ENCODE measurements at regions not wholly inside any gene's neighbourhood (a gene's known extent, or its start where the extent isn't known, plus 50 kb on each side); places are given as distances from the start of the nearest gene placed in this dataset.

DNA sequence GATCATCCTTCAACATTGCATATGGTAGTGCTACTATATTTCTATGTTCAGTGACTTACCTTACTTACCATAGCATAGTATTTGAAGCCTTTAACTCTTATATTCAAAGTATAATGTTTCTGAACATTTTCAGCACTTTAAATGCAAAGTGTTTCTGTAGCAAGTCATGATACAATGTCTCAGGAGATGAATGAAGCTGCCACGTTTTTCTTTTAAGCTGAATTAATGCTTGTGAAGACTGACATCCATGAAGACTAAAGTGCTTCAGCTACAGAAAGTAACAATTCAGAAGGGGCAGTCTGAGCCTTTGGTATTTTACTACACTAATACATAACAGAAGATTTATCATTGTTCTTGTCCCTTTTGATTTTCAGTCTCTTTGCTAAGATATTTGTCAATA is 709.1 kb upstream of the ARRDC3 start:
- no peak for DNase-seq
- ChIA-PET POLR2A (no interaction called here), CTCF (no interaction called here)
- no peak for ATAC-seq
- no peak overlapping the region for H3K27ac Mint-ChIP-seq
- H3K4me1 Mint-ChIP-seq (ENCODE audit: low read depth), result no peaks in the 10 kb centered on the region
- no peaks in the 10 kb centered on the region for H3K36me3 Mint-ChIP-seq (ENCODE audit: low read depth)
- peaks cover 1% of the 10 kb centered on the region for H3K9me3 Mint-ChIP-seq
- TF ChIP-seq, protein P1, sequence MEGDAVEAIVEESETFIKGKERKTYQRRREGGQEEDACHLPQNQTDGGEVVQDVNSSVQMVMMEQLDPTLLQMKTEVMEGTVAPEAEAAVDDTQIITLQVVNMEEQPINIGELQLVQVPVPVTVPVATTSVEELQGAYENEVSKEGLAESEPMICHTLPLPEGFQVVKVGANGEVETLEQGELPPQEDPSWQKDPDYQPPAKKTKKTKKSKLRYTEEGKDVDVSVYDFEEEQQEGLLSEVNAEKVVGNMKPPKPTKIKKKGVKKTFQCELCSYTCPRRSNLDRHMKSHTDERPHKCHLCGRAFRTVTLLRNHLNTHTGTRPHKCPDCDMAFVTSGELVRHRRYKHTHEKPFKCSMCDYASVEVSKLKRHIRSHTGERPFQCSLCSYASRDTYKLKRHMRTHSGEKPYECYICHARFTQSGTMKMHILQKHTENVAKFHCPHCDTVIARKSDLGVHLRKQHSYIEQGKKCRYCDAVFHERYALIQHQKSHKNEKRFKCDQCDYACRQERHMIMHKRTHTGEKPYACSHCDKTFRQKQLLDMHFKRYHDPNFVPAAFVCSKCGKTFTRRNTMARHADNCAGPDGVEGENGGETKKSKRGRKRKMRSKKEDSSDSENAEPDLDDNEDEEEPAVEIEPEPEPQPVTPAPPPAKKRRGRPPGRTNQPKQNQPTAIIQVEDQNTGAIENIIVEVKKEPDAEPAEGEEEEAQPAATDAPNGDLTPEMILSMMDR (IDR thresholded peaks at IDR 0.05), result no peak
- H3K4me3 Mint-ChIP-seq, result no peak overlapping the region
- intact Hi-C loops (cut with micrococcal nuclease), result no loop called here
- no peaks in the 10 kb centered on the region for H3K27me3 Mint-ChIP-seq

DNA sequence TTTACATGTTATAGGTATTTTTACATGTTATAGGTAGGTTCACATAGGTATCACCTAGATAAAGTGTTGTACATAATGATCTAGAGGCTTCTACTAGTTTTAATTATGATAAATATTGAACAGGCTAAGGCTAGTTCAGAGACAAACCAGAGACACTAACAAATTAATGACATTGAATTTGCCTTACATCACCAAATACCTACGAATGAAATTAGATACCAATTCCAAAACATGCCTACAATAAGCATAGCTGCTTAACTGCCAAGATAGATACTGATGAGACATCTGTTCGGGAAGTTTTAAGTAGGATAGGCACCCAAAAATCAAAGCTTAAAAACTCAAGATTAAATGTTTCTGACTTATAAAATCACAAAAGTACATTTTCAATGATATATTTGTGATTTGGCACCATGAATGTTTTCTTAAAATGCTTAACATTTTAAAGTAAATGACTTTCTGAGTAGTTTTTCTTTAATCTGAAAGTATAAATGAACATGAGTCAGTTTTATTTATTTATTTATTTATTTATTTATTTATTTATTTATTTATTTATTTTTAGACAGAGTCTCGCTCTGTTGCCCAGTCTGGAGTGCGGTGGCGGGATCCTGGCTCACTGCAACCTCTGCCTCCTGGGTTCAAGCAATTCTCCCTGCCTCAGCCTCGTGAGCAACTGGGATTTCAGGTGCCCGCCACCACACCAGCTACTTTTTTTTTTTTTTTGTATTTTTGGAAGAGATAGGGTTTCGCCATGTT is 703.1 kb upstream of the ARRDC3 start:
- DNase-seq (no peak), ATAC-seq (no peak)
- Mint-ChIP-seq H3K27ac (no peak overlapping the region), H3K36me3 (ENCODE audit: low read depth) (no peaks in the 10 kb centered on the region), H3K27me3 (no peaks in the 10 kb centered on the region), H3K4me1 (ENCODE audit: low read depth) (no peaks in the 10 kb centered on the region), H3K9me3 (no peaks in the 10 kb centered on the region), H3K4me3 (no peak overlapping the region)
- TF ChIP-seq, protein P1 (IDR thresholded peaks at IDR 0.05), result no peak
- ChIA-PET POLR2A (no interaction called here), CTCF (no interaction called here)
- intact Hi-C loops (cut with micrococcal nuclease), result no loop called here

DNA sequence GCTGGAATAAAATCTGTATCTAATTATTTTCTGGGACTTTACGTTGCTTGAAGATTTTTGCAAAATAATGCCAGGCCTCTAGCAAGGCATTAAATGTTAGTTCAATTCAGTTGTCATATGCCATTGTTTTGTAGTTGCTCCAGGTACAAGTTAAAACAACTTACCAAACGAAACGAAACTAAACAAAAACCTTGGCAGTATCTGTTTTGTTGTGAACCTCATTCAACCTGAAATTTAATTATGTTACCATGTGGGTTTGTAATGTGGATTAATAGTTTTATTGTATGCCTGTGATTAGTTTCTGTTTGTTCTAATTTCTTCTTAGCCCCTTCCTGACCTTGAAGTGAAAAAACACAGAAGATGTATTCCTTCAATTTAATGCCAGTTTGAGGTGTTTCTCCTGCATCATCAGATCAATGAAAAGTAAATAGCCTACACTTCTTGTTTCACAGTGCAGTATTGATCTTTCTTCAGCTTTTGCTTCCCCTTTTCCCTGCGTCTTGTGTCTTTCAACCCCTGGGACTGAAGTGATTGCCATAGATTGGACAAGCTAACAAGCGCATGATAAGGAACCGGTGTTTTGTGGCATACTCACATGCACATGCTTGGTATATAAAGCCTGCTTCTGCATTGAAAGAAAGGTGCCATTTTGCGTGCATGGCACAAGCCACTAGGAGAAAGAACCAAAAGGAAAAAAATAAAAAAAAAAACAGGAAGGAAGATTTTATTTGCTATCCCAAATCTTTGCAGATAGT is 699.0 kb upstream of the ARRDC3 start:
- DNase-seq, result no peak
- TF ChIP-seq, protein P1 (IDR thresholded peaks at IDR 0.05), result no peak
- H3K36me3 Mint-ChIP-seq (ENCODE audit: low read depth), result no peaks in the 10 kb centered on the region
- H3K27me3 Mint-ChIP-seq, result no peaks in the 10 kb centered on the region
- H3K9me3 Mint-ChIP-seq, result peaks cover 4% of the 10 kb centered on the region
- no peak for ATAC-seq
- POLR2A ChIA-PET, result no interaction called here
- CTCF ChIA-PET, result no interaction called here
- H3K27ac Mint-ChIP-seq, result no peak overlapping the region
- no peak overlapping the region for H3K4me3 Mint-ChIP-seq
- H3K4me1 Mint-ChIP-seq (ENCODE audit: low read depth), result no peaks in the 10 kb centered on the region
- intact Hi-C loops (cut with micrococcal nuclease), result no loop called here

DNA sequence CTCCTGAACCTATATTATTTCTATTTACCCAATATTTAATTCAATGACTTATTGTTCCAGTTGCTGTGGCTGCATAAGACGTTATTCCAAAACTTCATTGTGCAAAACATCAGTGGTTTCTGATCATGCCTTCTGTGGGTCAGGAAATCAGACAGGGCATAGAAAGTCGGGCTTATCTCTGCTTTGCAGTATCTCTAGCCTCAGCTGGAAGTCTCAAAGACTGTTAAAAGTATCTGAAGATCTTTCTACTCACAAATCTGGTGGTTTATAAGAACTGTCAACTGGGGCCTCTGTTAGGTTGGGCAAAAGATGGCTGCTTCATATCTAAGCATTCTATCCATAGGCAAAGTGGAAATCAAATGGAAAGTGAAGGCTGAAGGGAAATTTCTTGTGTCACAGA is 687.7 kb upstream of the ARRDC3 start:
- ATAC-seq, result no peak
- TF ChIP-seq, protein P1 (IDR thresholded peaks at IDR 0.05), result no peak
- Mint-ChIP-seq H3K36me3 (ENCODE audit: low read depth) (no peaks in the 10 kb centered on the region), H3K27me3 (no peaks in the 10 kb centered on the region), H3K9me3 (no peaks in the 10 kb centered on the region), H3K4me1 (ENCODE audit: low read depth) (no peaks in the 10 kb centered on the region), H3K27ac (no peak overlapping the region), H3K4me3 (no peak overlapping the region)
- no peak for DNase-seq
- ChIA-PET CTCF (no interaction called here), POLR2A (no interaction called here)
- intact Hi-C loops (cut with micrococcal nuclease), result no loop called here

DNA sequence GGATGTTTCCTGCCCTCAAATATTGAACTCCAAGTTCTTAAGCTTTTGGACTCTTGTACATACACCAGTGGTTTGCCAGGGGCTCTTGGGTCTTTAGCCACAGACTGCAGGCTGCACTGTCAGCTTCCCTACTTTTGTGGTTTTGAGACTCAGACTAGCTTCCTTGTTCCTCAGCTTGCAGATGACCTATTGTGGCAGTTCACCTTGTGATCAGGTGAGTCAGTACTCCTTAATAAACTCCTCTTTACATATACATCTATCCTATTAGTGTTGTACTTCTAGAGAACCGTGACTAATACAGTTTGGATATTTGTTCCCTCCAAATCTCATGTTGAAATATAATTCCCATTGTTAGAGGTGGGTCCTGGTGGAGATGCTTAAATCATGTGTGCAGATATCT is 681.9 kb upstream of the ARRDC3 start:
- Mint-ChIP-seq H3K27me3 (no peaks in the 10 kb centered on the region), H3K27ac (no peak overlapping the region), H3K36me3 (ENCODE audit: low read depth) (no peaks in the 10 kb centered on the region), H3K4me3 (no peak overlapping the region), H3K4me1 (ENCODE audit: low read depth) (no peaks in the 10 kb centered on the region), H3K9me3 (no peaks in the 10 kb centered on the region)
- intact Hi-C loops (cut with micrococcal nuclease), result no loop called here
- DNase-seq (no peak), ATAC-seq (no peak)
- ChIA-PET CTCF (no interaction called here), POLR2A (no interaction called here)
- TF ChIP-seq, protein P1 (IDR thresholded peaks at IDR 0.05), result no peak

All from activated CD8-positive, alpha-beta T cell treated with anti-CD3 and anti-CD28 coated beads for 36 hours (primary cell).